ENCODE measurements at regions not wholly inside any gene's neighbourhood (a gene's known extent, or its start where the extent isn't known, plus 50 kb on each side); places are given as distances from the start of the nearest gene placed in this dataset.

- TF ChIP-seq, protein P1, sequence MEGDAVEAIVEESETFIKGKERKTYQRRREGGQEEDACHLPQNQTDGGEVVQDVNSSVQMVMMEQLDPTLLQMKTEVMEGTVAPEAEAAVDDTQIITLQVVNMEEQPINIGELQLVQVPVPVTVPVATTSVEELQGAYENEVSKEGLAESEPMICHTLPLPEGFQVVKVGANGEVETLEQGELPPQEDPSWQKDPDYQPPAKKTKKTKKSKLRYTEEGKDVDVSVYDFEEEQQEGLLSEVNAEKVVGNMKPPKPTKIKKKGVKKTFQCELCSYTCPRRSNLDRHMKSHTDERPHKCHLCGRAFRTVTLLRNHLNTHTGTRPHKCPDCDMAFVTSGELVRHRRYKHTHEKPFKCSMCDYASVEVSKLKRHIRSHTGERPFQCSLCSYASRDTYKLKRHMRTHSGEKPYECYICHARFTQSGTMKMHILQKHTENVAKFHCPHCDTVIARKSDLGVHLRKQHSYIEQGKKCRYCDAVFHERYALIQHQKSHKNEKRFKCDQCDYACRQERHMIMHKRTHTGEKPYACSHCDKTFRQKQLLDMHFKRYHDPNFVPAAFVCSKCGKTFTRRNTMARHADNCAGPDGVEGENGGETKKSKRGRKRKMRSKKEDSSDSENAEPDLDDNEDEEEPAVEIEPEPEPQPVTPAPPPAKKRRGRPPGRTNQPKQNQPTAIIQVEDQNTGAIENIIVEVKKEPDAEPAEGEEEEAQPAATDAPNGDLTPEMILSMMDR (IDR thresholded peaks at IDR 0.05) = no peak
- TF ChIP-seq POLR2A (IDR thresholded peaks at IDR 0.05) = no peak
Measured at GRCh38 chr2:142291969-142292368, 161.2 kb upstream of the LRP1B start.
